SKM-1 (cell line): ENCODE measurements at regions not wholly inside any gene's neighbourhood (a gene's known extent, or its start where the extent isn't known, plus 50 kb on each side); places are given as distances from the start of the nearest gene placed in this dataset.
"Not testable (repeated sequence)": the region's sequence is repeated elsewhere in the genome, so short reads cannot be mapped to it uniquely, and the experiment has no call there.

ENCODE experiments used
- DNase-seq: peaks from one replicate; lab custom pipeline; 2025; ENCODE audit not compliant: unreplicated experiment; lab: John Stamatoyannopoulos, UW

DNA sequence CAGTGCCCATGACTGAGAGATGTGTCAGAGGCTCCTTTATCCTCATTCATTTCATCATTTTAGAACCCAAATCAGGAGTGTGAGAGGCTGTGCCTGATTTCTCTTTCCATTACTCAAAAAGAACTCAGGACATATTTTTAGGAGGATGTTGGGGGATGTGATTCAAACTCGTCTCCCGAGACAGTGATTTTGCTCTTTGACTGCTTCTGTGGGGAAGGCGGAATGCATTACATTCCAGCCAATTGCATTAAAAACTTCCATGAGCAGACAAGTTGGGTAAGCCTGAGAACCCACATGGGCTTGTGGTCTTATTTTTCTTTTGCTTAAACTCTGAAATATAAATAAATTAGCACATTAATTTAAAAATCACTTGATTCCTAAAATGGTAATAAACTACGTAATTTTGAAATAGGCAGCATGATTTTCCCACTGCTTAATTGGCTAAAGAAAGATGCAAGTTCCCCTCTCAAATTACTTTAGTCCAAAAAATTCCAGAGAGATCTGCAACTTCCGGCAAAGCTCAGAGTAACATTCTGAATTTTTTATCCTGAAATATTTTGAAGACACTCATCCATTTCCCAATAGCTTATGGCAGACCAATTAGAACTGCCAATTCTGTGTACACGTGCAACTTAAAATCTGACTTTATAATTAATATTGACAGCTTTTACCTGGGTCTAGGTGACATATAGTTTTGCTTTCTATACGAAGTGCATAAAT lies 185.6 kb downstream of the C7orf25 start:
- DNase-seq: no peak

DNA sequence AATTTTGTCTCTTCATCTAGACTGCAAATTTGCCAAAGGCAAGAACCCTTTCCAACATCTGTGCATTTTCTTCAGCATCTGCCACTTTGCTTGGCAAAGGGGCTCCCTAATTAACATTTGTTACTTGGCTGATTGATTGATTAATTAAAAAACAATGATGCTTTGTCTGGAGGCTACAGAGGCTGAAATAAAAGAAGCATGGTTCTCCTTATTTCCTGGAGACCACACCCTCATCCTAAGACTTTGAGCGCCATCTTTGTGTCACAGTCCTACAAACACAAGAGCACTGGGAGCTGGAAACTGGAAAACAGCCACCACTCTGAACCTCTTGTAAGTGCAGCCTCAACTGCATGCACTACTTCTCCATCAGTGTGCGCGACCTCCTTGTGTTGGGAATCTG lies 189.2 kb downstream of the C7orf25 start:
- no peak for DNase-seq

GRCh38 chr7:42722198-42722597 lies 189.7 kb downstream of the C7orf25 start:
- no peak for DNase-seq

DNA sequence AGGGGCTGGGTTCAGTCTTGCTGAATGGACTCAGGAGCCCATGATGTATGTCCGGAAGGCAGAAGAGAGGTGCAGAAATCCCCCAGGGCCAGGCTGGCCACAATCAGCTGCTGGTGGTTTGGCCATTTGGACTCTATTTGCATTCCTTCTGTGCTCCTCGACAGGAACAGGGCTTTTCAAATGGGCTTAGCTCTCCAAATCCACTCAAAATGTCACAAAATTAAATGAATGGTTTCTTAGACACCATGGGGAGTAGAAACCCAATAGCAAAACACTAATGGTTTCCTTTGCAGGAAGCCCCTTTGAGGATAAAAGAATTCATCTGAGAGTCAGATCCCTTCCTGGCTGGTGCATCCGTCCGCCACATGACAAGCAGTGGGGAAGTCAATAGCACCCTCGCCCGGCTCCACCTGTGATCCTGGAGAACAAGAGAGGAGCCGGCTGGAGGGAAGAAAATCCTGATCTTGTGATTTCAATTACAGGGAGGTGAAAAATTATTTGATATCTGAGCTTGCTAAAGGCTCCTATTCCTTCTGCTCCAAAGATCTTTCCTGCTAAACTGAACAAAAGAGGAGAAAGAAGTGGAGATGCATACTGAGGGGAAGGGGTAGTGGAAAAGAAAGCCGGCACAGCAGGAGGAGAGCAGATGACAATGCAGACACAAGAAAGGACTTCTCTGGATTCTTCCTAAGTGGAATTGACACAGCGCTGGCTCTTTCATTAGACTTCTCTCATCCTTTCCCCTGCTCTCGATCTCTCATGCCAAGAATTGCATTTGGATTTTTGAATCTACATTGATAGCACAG lies 190.7 kb downstream of the C7orf25 start:
- DNase-seq: no peak

GRCh38 chr7:42720012-42720411 lies 191.9 kb downstream of the C7orf25 start:
- DNase-seq: no peak

- DNase-seq: not testable (repeated sequence)
Observed at GRCh38 chr7:42718466-42718865, 193.4 kb downstream of the C7orf25 start.

DNA sequence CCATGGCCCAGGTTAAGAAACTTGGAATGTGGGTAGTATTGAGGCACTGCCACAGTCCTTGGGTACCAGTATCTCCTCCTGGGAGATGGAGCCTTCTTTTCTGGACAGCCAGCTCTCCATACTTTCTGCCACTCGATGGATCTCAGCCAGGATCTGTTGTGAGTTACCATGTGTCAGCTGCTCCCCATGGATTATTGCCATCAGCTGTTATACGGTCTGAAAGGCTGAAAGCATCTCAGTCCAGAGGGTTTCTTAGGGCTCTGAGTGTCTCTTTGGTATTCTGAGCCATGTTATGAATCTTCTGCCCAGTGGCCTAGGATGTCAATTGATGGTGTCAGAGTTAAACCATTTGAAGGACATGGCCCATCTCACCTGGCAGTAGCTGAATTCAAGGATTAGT lies 197.5 kb downstream of the C7orf25 start:
- no peak for DNase-seq

- no peak for DNase-seq
Observed at GRCh38 chr7:42709284-42709683, 202.6 kb downstream of the C7orf25 start.

DNA sequence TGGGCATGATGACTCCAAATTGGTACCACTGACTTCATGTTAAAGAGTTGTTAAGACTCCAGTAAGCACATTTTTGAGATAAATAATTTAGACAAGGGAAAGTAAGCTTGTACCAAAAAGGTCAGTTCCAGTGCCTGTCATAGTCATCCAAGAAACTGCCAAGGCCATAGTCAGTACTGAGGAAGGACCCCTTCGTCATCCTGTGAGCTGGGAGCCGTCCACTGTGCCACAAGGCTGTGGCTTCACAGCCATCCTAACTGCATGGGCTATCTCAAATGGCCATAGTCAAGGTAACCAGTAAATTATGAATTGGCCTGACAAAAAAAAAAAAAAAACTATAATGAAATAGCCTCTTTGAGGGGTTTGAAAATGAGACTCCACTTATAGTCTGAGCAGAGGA lies 207.2 kb downstream of the C7orf25 start:
- no peak for DNase-seq

DNA sequence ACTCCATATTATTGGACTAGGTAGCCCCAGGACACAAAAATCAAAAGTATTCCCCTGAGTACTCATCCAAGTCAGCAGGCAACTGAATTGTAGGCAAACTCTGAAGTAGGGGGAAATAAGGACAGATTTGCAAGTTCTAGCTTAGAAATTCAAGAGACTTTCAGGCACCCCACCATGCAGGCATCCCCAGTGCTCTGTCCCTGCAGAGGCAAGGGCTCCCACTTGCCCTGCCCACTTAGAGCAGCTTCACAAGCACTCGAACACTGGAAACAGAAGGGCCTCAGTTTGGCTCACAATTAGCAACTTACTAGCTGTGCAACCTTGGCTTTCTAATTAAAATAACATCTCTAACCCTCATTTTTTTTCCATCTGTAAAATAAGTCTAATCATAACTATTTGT lies 209.2 kb downstream of the C7orf25 start:
- no peak for DNase-seq

- no peak for DNase-seq
Observed at GRCh38 chr7:42700406-42701327, 211.2 kb downstream of the C7orf25 start.

DNA sequence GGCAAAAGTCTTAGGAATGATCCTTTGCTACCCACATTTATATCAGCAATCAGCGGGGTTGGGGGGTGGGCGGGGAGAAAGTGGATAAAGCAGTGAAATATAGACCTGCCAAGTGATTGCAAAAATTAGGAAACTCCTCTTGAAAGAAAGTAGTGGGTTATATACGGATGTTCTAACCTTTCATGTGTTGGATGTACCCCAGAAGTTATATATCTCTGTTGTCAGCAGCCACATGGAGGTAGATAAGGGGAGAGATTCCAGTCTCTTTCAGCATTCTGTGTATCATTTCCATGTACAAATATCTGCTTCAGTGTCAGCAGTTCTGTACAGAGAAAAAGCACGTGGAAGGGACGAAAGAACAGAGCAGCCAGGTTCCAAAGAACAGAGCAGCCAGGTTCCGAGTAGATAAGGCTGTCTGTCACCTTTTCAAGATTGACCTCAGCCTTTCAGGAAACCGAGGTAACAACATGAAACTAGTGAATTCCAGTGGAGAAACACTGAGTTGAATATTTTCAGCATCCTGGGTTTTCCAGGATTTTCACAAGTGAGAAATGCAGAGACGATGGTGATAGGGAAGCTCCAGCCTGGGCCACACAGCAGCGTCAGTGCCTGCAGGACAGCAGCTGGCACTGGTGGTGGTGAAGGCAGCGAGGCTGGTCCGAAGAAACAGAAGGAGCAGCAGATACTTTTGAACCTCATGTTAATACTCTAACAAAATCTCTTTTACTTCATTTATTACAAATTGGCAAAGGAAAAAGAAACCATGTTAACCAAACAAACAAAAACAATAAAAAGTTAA lies 212.3 kb downstream of the C7orf25 start:
- no peak for DNase-seq

DNA sequence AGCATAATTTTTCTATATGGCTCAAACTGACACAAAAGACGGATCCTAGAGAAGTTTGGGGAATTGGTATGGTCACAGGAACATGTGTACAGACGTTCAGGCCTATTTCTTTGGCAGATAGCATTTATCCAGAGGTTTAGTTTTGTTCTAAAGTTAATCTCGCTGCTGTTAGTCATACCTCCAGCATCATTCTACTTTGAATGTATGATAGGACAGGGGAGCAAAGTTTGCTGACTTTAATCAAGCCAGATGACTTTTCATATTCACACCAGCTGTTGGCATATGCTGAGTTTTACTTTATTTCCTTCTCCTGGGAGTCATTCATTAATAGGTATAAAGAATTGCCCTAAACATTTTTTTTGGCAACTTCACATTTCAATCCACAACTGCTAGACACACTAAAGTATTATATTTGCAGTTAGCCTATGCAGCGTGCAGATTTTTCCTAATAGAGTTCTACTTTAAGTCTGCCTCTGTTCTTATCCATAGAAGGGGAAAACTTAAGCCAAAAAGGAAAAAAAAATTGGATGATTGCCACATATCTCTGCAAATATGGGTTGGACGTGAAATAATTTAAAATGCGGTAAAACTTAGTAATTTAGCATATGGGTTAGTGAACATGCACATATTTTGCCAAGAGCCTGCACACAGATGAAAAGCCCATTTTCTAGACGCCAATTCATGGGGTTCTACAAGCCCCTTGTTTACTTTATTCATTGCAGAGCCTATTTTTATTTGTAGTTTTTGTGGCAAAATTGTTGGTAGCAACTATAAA lies 213.1 kb downstream of the C7orf25 start:
- no peak for DNase-seq

- DNase-seq: no peak
Observed at GRCh38 chr7:42694894-42695507, 216.9 kb downstream of the C7orf25 start.

DNA sequence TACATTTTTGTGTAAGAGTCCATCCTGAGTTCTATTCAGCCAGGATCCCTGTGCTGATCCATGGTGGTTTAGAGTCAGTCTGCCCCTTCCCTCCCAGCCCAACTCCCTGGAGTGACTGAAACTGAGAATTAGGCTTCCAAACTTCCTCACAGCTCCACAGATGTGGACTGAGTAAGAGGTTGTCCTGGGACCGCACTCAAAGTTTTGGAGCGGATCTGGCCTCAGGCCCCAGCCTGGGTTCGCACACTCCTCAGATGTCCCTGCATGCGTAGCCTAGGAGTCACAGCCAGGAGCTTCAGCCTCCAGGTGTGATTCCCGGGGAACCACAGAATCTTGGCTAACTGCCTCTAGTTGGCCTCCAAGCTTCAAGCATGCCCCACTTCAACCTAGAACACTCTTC lies 218.1 kb downstream of the C7orf25 start:
- DNase-seq: no peak

GRCh38 chr7:42692621-42693020 lies 219.2 kb downstream of the C7orf25 start:
- no peak for DNase-seq

- no peak for DNase-seq
Observed at GRCh38 chr7:42690794-42691639, 220.9 kb downstream of the C7orf25 start.

DNA sequence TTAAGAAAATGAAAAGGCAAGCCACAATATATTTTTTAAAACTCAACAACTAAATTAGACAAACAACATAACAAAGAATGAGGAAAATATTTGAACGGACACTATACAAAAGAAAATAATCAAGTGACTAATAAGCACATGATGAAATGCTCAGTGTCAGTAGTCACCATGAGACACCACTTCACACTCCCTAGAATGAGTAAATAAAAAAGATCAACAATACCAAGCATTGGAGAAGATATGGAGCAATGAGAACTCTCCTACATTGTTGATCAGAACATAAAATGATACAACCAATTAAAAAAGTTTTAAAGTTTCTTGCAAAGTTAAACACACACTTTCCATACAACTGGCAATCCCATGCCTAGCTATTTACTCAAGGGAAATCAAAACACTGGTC lies 222.2 kb downstream of the C7orf25 start:
- DNase-seq: no peak

DNA sequence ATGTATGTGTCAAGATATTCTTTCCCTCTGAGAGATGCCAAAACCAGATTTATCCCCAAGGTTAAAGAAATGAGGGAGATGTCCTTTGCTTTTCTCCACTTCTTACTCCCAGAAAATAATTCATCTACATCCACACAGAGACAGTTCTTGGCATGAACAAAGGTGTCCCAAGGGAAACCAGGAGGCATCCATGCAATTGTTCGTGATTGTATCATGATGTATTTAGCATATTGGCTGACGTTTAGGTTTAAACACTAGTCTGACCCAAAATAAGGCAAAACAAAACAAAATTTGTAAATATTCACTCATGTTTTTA lies 223.9 kb downstream of the C7orf25 start:
- DNase-seq: no peak
